Spleen (tissue), 11 donors: ENCODE measurements at regions not wholly inside any gene's neighbourhood (a gene's known extent, or its start where the extent isn't known, plus 50 kb on each side); places are given as distances from the start of the nearest gene placed in this dataset.

Source experiments
- DNase-seq: peaks from one replicate; pipeline ENCODE4 v3.0.0-alpha.2; 2020
- H3K27ac ChIP-seq, 8 donors: fragments of 200-600 bp; sonication (generic) in 7 of 8; 1 replicate in 4 of 8; 2 replicates in 4 of 8; pipeline versions ENCODE4 v1.5.0 to v1.8.0; 2016 to 2021; ENCODE audit warnings: inconsistent platforms in 4 of 8, mild to moderate bottlenecking in 4 of 8, moderate library complexity in 1 of 8
- H3K27me3 ChIP-seq, 7 donors: fragments of 200-600 bp; sonication (generic) in 6 of 7; replicated peaks in 1 of 7; 1 replicate in 4 of 7; 2 replicates in 3 of 7; pipeline versions ENCODE4 v1.5.0 to v1.8.0; 2016 to 2021; ENCODE audit warnings: inconsistent platforms in 3 of 7, mild to moderate bottlenecking in 1 of 7
- H3K36me3 ChIP-seq, 6 donors: fragments of 200-600 bp; sonication (generic) in 5 of 6; 1 replicate in 4 of 6; 2 replicates in 2 of 6; pipeline versions ENCODE4 v1.5.0 to v1.8.0; 2016 to 2021; ENCODE audit warnings: inconsistent platforms in 2 of 6
- H3K4me1 ChIP-seq, 6 donors: fragments of 200-600 bp; sonication (generic) in 5 of 6; 1 replicate in 3 of 6; 2 replicates in 3 of 6; pipeline versions ENCODE4 v1.5.0 to v1.8.0; 2016 to 2021; ENCODE audit warnings: inconsistent platforms in 3 of 6
- H3K4me3 ChIP-seq, 8 donors: fragments of 200-600 bp; sonication (generic) in 7 of 8; 1 replicate in 4 of 8; 2 replicates in 4 of 8; pipeline versions ENCODE4 v1.5.0 to v1.8.0; 2016 to 2021; ENCODE audit warnings: inconsistent platforms in 4 of 8, mild to moderate bottlenecking in 4 of 8, moderate library complexity in 2 of 8
- H3K9me3 ChIP-seq, 8 donors: fragments of 200-600 bp; sonication (generic) in 7 of 8; 1 replicate in 4 of 8; 2 replicates in 4 of 8; pipeline versions ENCODE4 v1.5.0 to v1.8.0; 2016 to 2021; ENCODE audit warnings: inconsistent platforms in 4 of 8
- POLR2A ChIP-seq, 3 donors: fragments of 450-650 bp; IDR thresholded peaks; one replicate each; pipeline ENCODE4 v1.5.1; 2017; ENCODE audit warnings: antibody characterized with exemption in 3 of 3, mild to moderate bottlenecking in 1 of 3
- POLR2AphosphoS5 ChIP-seq, 3 donors: sonication (generic); formaldehyde crosslinking; IDR thresholded peaks; one replicate each; pipeline ENCODE4 v1.5.1; 2017; ENCODE audit warnings: antibody characterized with exemption in 3 of 3
- whole genome bisulfite sequencing, 5 donors: extraction: QIAGEN DNeasy Blood & Tissue Kit in 3 of 5; methylation state at CpG; one replicate each; pipeline versions ENCODE4 v1.1.5 to v1.1.7; 2013 to 2018; 5-methylcytosine and 5-hydroxymethylcytosine counted together
- intact Hi-C: fragments of 100-400 bp; cut with DNase I; formaldehyde crosslinking; loops from one replicate; pipeline ENCODE4 v1.15.0; 2023; ENCODE audit warnings: low total_unique reads
- TF ChIP-seq, protein P1 (sequence below), 11 experiments: fragments of 200-600 bp in 7 of 11; fragments of 450-650 bp in 4 of 11; sonication (generic) in 4 of 11; IDR thresholded peaks in 8 of 11; conservative IDR thresholded peaks in 3 of 11; 1 replicate in 7 of 11; 2 replicates in 4 of 11; pipeline versions ENCODE4 v1.4.0 to v1.8.0; 2016 to 2021; ENCODE audit warnings: antibody characterized with exemption in 11 of 11, inconsistent platforms in 4 of 11, mild to moderate bottlenecking in 1 of 11
- donor health status: healthy with polysubstance abuse.
- donor health status: DM: no; HTN: no; CAD: no; lungs with moderate emphysema.
- donor health status: DM: no; HTN: no; CAD: no.
- donor health status: Bipolar disorder and iron deficiency.
- donor health status: healthy.
- donor health status: DM: no; HTN: no; CAD: no.
- donor health status: DM: yes; HTN: yes; CAD: no.

DNA sequence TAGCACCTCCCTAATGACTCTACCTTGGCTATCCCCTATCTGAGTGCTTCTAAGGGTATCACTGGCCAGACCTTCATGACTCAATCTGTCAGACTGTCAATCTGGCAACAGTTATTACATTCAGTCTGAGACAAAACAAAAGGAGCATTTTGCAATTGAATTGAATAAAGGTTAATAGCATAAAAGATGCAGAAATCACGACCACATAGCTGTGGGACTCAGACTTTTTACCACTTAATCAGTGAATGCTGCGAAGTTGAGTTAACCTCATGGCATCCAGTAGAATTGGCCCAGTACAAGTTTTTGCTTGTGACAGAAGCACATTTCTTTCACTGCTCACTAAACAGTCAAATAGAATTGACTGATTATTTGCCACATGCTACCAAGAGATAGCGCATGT, 480.7 kb upstream of the DPPA4 start:
- Histone ChIP-seq H3K36me3 (no peaks in the 10 kb centered on the region), H3K27ac (no peak overlapping the region), H3K27me3 (no peaks in the 10 kb centered on the region), H3K4me3 (no peak overlapping the region), H3K4me1 (no peaks in the 10 kb centered on the region), H3K9me3 (no peaks in the 10 kb centered on the region)
- WGBS, 5 donors: 38 to 85% (median 39%) methylated on average over 3 of the region's 3 CpGs
- DNase-seq: no peak
- TF ChIP-seq, protein P1, sequence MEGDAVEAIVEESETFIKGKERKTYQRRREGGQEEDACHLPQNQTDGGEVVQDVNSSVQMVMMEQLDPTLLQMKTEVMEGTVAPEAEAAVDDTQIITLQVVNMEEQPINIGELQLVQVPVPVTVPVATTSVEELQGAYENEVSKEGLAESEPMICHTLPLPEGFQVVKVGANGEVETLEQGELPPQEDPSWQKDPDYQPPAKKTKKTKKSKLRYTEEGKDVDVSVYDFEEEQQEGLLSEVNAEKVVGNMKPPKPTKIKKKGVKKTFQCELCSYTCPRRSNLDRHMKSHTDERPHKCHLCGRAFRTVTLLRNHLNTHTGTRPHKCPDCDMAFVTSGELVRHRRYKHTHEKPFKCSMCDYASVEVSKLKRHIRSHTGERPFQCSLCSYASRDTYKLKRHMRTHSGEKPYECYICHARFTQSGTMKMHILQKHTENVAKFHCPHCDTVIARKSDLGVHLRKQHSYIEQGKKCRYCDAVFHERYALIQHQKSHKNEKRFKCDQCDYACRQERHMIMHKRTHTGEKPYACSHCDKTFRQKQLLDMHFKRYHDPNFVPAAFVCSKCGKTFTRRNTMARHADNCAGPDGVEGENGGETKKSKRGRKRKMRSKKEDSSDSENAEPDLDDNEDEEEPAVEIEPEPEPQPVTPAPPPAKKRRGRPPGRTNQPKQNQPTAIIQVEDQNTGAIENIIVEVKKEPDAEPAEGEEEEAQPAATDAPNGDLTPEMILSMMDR (IDR thresholded peaks at IDR 0.05 in 8 of 11, conservative IDR thresholded peaks at IDR 0.05 in 3 of 11): no peak
- no peak for TF ChIP-seq POLR2AphosphoS5 (IDR thresholded peaks at IDR 0.05)
- no peak for TF ChIP-seq POLR2A (IDR thresholded peaks at IDR 0.05)
- intact Hi-C loops: no loop called here

DNA sequence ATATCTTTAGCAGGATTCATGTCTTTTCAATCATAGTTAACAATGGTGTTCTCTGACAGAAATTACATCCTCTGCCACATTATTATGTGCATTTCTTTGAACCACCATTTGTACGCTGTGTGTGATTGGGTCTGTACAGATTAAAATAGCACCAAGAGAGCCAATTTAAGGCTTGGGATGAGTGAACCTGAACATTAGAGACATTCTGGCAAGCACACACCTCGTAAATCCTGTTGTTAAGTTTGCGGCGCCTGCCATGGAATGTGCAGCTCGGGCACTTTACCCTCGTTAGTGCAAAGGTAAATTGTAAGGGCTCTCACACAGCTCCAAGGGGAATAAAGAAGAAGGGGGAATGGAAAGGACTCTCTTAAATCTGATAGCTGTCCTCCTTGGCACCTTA, 482.4 kb upstream of the DPPA4 start:
- TF ChIP-seq, protein P1 (IDR thresholded peaks at IDR 0.05 in 8 of 11, conservative IDR thresholded peaks at IDR 0.05 in 3 of 11): no peak
- TF ChIP-seq POLR2AphosphoS5 (IDR thresholded peaks at IDR 0.05) (no peak), POLR2A (IDR thresholded peaks at IDR 0.05) (no peak)
- no peaks in the 10 kb centered on the region for H3K27me3 ChIP-seq
- no peak overlapping the region for H3K27ac ChIP-seq
- H3K9me3 ChIP-seq: no peaks in the 10 kb centered on the region
- DNase-seq: no peak
- 71 to 87% (median 79%) methylated on average over 6 of the region's 6 CpGs for WGBS, 5 donors
- no peaks in the 10 kb centered on the region for H3K4me1 ChIP-seq
- no peaks in the 10 kb centered on the region for H3K36me3 ChIP-seq
- intact Hi-C loops: no loop called here
- H3K4me3 ChIP-seq: no peak overlapping the region

DNA sequence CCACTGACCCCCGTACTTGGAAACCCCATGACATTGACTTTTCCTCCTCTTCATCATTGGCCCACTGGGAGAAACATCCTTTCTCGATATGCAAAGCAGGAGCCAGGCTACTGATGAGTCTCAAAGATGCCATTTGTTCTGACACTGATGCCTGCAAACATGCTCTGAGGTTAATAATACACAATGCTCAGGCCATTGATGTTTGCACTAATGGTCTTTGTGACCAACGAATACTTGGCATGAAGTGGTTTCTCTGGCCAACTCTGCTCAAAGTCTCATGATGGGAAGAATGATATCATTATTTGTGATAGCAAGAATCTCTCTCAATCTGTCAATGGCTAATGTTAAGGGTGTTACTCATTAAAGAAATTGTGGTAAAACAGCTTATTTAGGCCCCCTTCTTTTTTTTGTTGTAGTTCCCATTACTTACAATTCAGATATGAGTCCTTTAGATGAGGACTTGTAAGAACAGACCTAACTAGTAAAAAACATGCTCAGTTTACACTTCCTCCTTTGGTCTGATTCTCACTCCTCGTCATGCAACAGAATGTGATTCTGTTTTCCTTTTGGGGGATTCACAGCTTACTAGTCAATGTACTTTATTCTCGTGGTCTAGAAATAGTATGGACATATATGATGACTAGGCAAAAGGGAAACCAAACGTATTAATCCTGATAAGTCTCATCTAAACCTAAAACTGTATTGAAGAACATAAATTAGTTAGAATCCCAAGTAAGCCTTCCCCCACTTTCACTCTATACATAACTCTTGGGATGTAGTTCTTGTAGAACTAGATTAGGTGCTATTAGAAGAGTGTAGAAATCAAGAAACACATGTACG, 488.8 kb upstream of the DPPA4 start:
- Histone ChIP-seq H3K36me3 (no peaks in the 10 kb centered on the region), H3K4me3 (no peak overlapping the region), H3K27me3 (no peaks in the 10 kb centered on the region), H3K9me3 (no peaks in the 10 kb centered on the region), H3K27ac (no peak overlapping the region), H3K4me1 (no peaks in the 10 kb centered on the region)
- DNase-seq: no peak
- TF ChIP-seq POLR2A (IDR thresholded peaks at IDR 0.05): no peak
- no peak for TF ChIP-seq POLR2AphosphoS5 (IDR thresholded peaks at IDR 0.05)
- TF ChIP-seq, protein P1 (IDR thresholded peaks at IDR 0.05 in 8 of 11, conservative IDR thresholded peaks at IDR 0.05 in 3 of 11): no peak
- intact Hi-C loops: no loop called here
- 70 to 81% (median 73%) methylated on average over 7 of the region's 7 CpGs for WGBS, 5 donors

DNA sequence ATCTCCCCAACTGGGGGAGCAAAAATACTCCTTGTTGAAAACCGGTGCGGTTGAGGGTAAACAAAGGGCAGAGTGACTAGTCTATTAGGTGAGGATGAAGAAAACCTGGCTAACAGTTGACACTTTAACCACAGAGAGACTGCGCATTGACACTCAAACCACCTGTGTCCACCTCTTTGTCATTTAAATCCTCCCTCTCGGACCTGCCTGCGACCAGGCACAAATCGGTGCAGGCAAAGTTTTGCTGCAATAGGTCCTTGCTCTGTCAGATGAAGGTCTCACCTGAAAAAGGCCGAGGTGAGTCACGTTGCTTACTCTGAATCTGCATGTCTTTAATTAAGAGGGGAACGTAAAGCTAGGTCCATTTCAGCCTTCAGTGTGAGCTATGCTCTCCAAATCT, 494.1 kb upstream of the DPPA4 start:
- 60 to 71% (median 65%) methylated on average over 9 of the region's 9 CpGs for WGBS, 5 donors
- Histone ChIP-seq H3K27me3 (no peaks in the 10 kb centered on the region), H3K4me3 (no peak overlapping the region), H3K9me3 (no peaks in the 10 kb centered on the region), H3K4me1 (no peaks in the 10 kb centered on the region), H3K36me3 (no peaks in the 10 kb centered on the region), H3K27ac (no peak overlapping the region)
- DNase-seq: no peak
- intact Hi-C loops: no loop called here
- TF ChIP-seq, protein P1 (IDR thresholded peaks at IDR 0.05 in 8 of 11, conservative IDR thresholded peaks at IDR 0.05 in 3 of 11): no peak
